ENCODE measurements at regions not wholly inside any gene's neighbourhood (a gene's known extent, or its start where the extent isn't known, plus 50 kb on each side); places are given as distances from the start of the nearest gene placed in this dataset.

DNA sequence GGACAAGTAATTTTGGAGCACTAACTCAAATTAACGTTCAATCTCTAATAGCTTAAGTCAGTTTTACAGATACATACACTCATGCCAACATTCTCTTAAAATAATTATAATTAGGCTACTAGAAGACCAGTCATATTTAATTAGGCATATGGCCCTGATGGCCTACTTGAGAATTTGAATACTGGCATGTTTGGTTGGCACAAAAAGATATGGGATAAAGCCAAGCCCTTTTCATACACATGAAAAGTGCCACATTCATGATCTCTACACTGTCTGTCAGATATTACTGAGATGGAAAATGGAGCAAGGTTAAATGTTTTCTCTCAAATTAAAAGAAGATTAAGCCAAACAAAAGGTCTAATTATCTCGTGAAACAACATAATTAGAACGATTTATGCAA lies 1091.0 kb downstream of the C4orf33 start:
- TF ChIP-seq, protein P1, sequence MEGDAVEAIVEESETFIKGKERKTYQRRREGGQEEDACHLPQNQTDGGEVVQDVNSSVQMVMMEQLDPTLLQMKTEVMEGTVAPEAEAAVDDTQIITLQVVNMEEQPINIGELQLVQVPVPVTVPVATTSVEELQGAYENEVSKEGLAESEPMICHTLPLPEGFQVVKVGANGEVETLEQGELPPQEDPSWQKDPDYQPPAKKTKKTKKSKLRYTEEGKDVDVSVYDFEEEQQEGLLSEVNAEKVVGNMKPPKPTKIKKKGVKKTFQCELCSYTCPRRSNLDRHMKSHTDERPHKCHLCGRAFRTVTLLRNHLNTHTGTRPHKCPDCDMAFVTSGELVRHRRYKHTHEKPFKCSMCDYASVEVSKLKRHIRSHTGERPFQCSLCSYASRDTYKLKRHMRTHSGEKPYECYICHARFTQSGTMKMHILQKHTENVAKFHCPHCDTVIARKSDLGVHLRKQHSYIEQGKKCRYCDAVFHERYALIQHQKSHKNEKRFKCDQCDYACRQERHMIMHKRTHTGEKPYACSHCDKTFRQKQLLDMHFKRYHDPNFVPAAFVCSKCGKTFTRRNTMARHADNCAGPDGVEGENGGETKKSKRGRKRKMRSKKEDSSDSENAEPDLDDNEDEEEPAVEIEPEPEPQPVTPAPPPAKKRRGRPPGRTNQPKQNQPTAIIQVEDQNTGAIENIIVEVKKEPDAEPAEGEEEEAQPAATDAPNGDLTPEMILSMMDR (optimal IDR thresholded peaks at IDR 0.05 in 1 of 3, IDR thresholded peaks at IDR 0.05 in 1 of 3, conservative IDR thresholded peaks at IDR 0.05 in 1 of 3; ENCODE audit: extremely low read depth in 1 of 3, insufficient read depth in 2 of 3, low read length in 3 of 3): no peak
- TF ChIP-seq EZH2 (IDR thresholded peaks at IDR 0.05; ENCODE audit: low read length): no peak
- DNase-seq (ENCODE audit: low read depth, low spot score) (no peak), FAIRE-seq (no peak)
- no peak overlapping the region for H3K27ac ChIP-seq (ENCODE audit: control insufficient read depth, insufficient read depth, low read length)
- no peak overlapping the region for H3K4me3 ChIP-seq (ENCODE audit: control insufficient read depth in 2 of 3, extremely low read depth in 1 of 3, insufficient read depth in 2 of 3, low read depth in 1 of 3, low read length in 3 of 3)
- no peaks in the 10 kb centered on the region for H3K27me3 ChIP-seq (ENCODE audit: control insufficient read depth, extremely low read depth, insufficient read depth, low read length)
- H3K4me1 ChIP-seq (ENCODE audit: control insufficient read depth, extremely low read depth, insufficient read depth, low read length): no peaks in the 10 kb centered on the region
- H3K9me3 ChIP-seq (ENCODE audit: control insufficient read depth, low read depth, low read length): no peaks in the 10 kb centered on the region
- H3K79me2 ChIP-seq (ENCODE audit: control insufficient read depth, insufficient read depth, low read length): no peaks in the 10 kb centered on the region
- dilution Hi-C loops (cut with MboI; ENCODE audit: extremely low pct_ligation_motif_present, low sequenced_read_pairs): no loop called here
- no peaks in the 10 kb centered on the region for H3K9me1 ChIP-seq (ENCODE audit: control insufficient read depth, extremely low read depth, insufficient read depth, low read length)
- no peak overlapping the region for H2AFZ ChIP-seq (ENCODE audit: control insufficient read depth, low read length)
- H3K9ac ChIP-seq (ENCODE audit: control insufficient read depth, extremely low read depth, insufficient read depth, low read length): no peak overlapping the region
- H3K4me2 ChIP-seq (ENCODE audit: control insufficient read depth, extremely low read depth, insufficient read depth, low read depth, low read length): no peak overlapping the region
- H3K36me3 ChIP-seq (ENCODE audit: control insufficient read depth in 2 of 2, extremely low read depth in 1 of 2, insufficient read depth in 2 of 2, low read length in 2 of 2): no peaks in the 10 kb centered on the region
- H4K20me1 ChIP-seq (ENCODE audit: control insufficient read depth, extremely low read depth, insufficient read depth, low read length): no peaks in the 10 kb centered on the region

DNA sequence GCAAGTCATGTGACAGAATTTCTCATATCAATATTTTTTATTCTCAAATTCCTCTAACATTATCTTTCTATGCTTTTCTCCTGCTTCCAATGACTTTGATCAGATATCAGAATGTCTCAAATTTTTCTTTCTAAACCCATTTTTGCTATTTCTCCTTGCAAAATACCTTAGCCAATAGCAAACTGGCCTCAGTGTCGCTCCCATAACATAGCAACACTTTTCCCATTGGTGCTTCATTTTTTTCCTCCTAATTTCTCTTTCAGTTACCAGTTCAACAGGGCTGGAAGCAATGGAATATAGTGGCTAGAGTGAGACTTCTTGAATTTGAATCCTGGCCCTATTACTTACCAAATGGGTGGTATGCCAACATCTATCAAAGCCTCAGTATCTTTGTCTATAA lies 1091.6 kb downstream of the C4orf33 start:
- no peak overlapping the region for H3K4me2 ChIP-seq (ENCODE audit: control insufficient read depth, extremely low read depth, insufficient read depth, low read depth, low read length)
- FAIRE-seq (no peak), DNase-seq (ENCODE audit: low read depth, low spot score) (no peak)
- no peaks in the 10 kb centered on the region for H3K9me3 ChIP-seq (ENCODE audit: control insufficient read depth, low read depth, low read length)
- no peaks in the 10 kb centered on the region for H4K20me1 ChIP-seq (ENCODE audit: control insufficient read depth, extremely low read depth, insufficient read depth, low read length)
- no peaks in the 10 kb centered on the region for H3K27me3 ChIP-seq (ENCODE audit: control insufficient read depth, extremely low read depth, insufficient read depth, low read length)
- dilution Hi-C loops (cut with MboI; ENCODE audit: extremely low pct_ligation_motif_present, low sequenced_read_pairs): no loop called here
- H2AFZ ChIP-seq (ENCODE audit: control insufficient read depth, low read length): no peak overlapping the region
- no peaks in the 10 kb centered on the region for H3K36me3 ChIP-seq (ENCODE audit: control insufficient read depth in 2 of 2, extremely low read depth in 1 of 2, insufficient read depth in 2 of 2, low read length in 2 of 2)
- H3K27ac ChIP-seq (ENCODE audit: control insufficient read depth, insufficient read depth, low read length): no peak overlapping the region
- no peak overlapping the region for H3K9ac ChIP-seq (ENCODE audit: control insufficient read depth, extremely low read depth, insufficient read depth, low read length)
- no peak for TF ChIP-seq EZH2 (IDR thresholded peaks at IDR 0.05; ENCODE audit: low read length)
- TF ChIP-seq, protein P1 (optimal IDR thresholded peaks at IDR 0.05 in 1 of 3, IDR thresholded peaks at IDR 0.05 in 1 of 3, conservative IDR thresholded peaks at IDR 0.05 in 1 of 3; ENCODE audit: extremely low read depth in 1 of 3, insufficient read depth in 2 of 3, low read length in 3 of 3): no peak
- no peaks in the 10 kb centered on the region for H3K79me2 ChIP-seq (ENCODE audit: control insufficient read depth, insufficient read depth, low read length)
- H3K4me3 ChIP-seq (ENCODE audit: control insufficient read depth in 2 of 3, extremely low read depth in 1 of 3, insufficient read depth in 2 of 3, low read depth in 1 of 3, low read length in 3 of 3): no peak overlapping the region
- H3K9me1 ChIP-seq (ENCODE audit: control insufficient read depth, extremely low read depth, insufficient read depth, low read length): no peaks in the 10 kb centered on the region
- no peaks in the 10 kb centered on the region for H3K4me1 ChIP-seq (ENCODE audit: control insufficient read depth, extremely low read depth, insufficient read depth, low read length)
